ENCODE measurements at regions not wholly inside any gene's neighbourhood (a gene's known extent, or its start where the extent isn't known, plus 50 kb on each side); places are given as distances from the start of the nearest gene placed in this dataset.

GRCh38 chr2:155176345-155176744 is 477.9 kb downstream of the KCNJ3 start:
- H4K91ac ChIP-seq (ENCODE audit: low read length) = no peak overlapping the region
- H4K8ac ChIP-seq (ENCODE audit: low read length) = no peak overlapping the region
- no peak overlapping the region for H3K4me3 ChIP-seq (ENCODE audit: insufficient read depth in 1 of 2, low read depth in 1 of 2, low read length in 2 of 2)
- no peak overlapping the region for H2BK120ac ChIP-seq (ENCODE audit: low read depth, low read length)
- no peaks in the 10 kb centered on the region for H3K4me1 ChIP-seq (ENCODE audit: control insufficient read depth, insufficient read depth, low read depth, low read length)
- no peak overlapping the region for H2BK15ac ChIP-seq (ENCODE audit: low read depth, poor library complexity, severe bottlenecking)
- H3K9ac ChIP-seq (ENCODE audit: low read length) = no peak overlapping the region
- no peaks in the 10 kb centered on the region for H3K9me3 ChIP-seq (ENCODE audit: control insufficient read depth, low read length)
- no peak overlapping the region for H3K4ac ChIP-seq (ENCODE audit: low read depth in 1 of 2, low read length in 2 of 2)
- H3K14ac ChIP-seq (ENCODE audit: low read length in 2 of 2) = no peak overlapping the region
- H3K18ac ChIP-seq (ENCODE audit: low read depth in 1 of 2, low read length in 2 of 2) = no peak overlapping the region
- H3K23ac ChIP-seq (ENCODE audit: low read length in 2 of 2) = no peak overlapping the region
- H2BK5ac ChIP-seq (ENCODE audit: low read depth, low read length, poor library complexity, severe bottlenecking) = no peak overlapping the region
- H3K27ac ChIP-seq (ENCODE audit: low read length, poor library complexity, severe bottlenecking) = no peak overlapping the region
- H2AK5ac ChIP-seq (ENCODE audit: low read length, severe bottlenecking) = no peak overlapping the region
- no peak overlapping the region for H2BK12ac ChIP-seq (ENCODE audit: low read length in 2 of 2)
- H2AFZ ChIP-seq (ENCODE audit: low read depth, low read length) = no peak overlapping the region
- H3K27me3 ChIP-seq (ENCODE audit: control insufficient read depth in 1 of 2, insufficient read depth in 1 of 2, low read length in 2 of 2) = no peaks in the 10 kb centered on the region
- no peak for DNase-seq
- no peaks in the 10 kb centered on the region for H3K79me1 ChIP-seq (replicated peaks; ENCODE audit: low read length, poor library complexity, severe bottlenecking)
- no peaks in the 10 kb centered on the region for H3K36me3 ChIP-seq (ENCODE audit: control insufficient read depth in 1 of 2, insufficient read depth in 2 of 2, low read depth in 1 of 2, low read length in 2 of 2)
- WGBS = 94% methylated on average over 1 of the region's 1 CpG
- H3K4me2 ChIP-seq (ENCODE audit: low read length, poor library complexity, severe bottlenecking) = no peak overlapping the region

GRCh38 chr2:155169317-155169716 is 470.8 kb downstream of the KCNJ3 start:
- Histone ChIP-seq H2BK5ac (ENCODE audit: low read depth, low read length, poor library complexity, severe bottlenecking) (no peak overlapping the region), H3K27ac (ENCODE audit: low read length, poor library complexity, severe bottlenecking) (no peak overlapping the region), H2BK120ac (ENCODE audit: low read depth, low read length) (no peak overlapping the region), H2AFZ (ENCODE audit: low read depth, low read length) (no peak overlapping the region), H4K8ac (ENCODE audit: low read length) (no peak overlapping the region), H3K4ac (ENCODE audit: low read depth in 1 of 2, low read length in 2 of 2) (no peak overlapping the region), H2BK12ac (ENCODE audit: low read length in 2 of 2) (no peak overlapping the region), H3K14ac (ENCODE audit: low read length in 2 of 2) (no peak overlapping the region), H3K4me1 (ENCODE audit: control insufficient read depth, insufficient read depth, low read depth, low read length) (no peaks in the 10 kb centered on the region), H2BK15ac (ENCODE audit: low read depth, poor library complexity, severe bottlenecking) (no peak overlapping the region), H3K4me2 (ENCODE audit: low read length, poor library complexity, severe bottlenecking) (no peak overlapping the region), H3K23ac (ENCODE audit: low read length in 2 of 2) (no peak overlapping the region), H4K91ac (ENCODE audit: low read length) (no peak overlapping the region), H3K36me3 (ENCODE audit: control insufficient read depth in 1 of 2, insufficient read depth in 2 of 2, low read depth in 1 of 2, low read length in 2 of 2) (no peaks in the 10 kb centered on the region), H3K9ac (ENCODE audit: low read length) (no peak overlapping the region), H3K4me3 (ENCODE audit: insufficient read depth in 1 of 2, low read depth in 1 of 2, low read length in 2 of 2) (no peak overlapping the region), H2AK5ac (ENCODE audit: low read length, severe bottlenecking) (no peak overlapping the region), H3K79me1 (replicated peaks; ENCODE audit: low read length, poor library complexity, severe bottlenecking) (no peaks in the 10 kb centered on the region), H3K27me3 (ENCODE audit: control insufficient read depth in 1 of 2, insufficient read depth in 1 of 2, low read length in 2 of 2) (no peaks in the 10 kb centered on the region), H3K9me3 (ENCODE audit: control insufficient read depth, low read length) (no peaks in the 10 kb centered on the region), H3K18ac (ENCODE audit: low read depth in 1 of 2, low read length in 2 of 2) (no peak overlapping the region)
- 80% methylated on average over 1 of the region's 5 CpGs for WGBS
- no peak for DNase-seq

GRCh38 chr2:155162494-155162893 is 464.0 kb downstream of the KCNJ3 start:
- Histone ChIP-seq H3K4me2 (ENCODE audit: low read length, poor library complexity, severe bottlenecking) (no peak overlapping the region), H3K79me1 (replicated peaks; ENCODE audit: low read length, poor library complexity, severe bottlenecking) (no peaks in the 10 kb centered on the region), H3K9me3 (ENCODE audit: control insufficient read depth, low read length) (no peaks in the 10 kb centered on the region), H3K27ac (ENCODE audit: low read length, poor library complexity, severe bottlenecking) (no peak overlapping the region), H2AFZ (ENCODE audit: low read depth, low read length) (no peak overlapping the region), H3K27me3 (ENCODE audit: control insufficient read depth in 1 of 2, insufficient read depth in 1 of 2, low read length in 2 of 2) (no peaks in the 10 kb centered on the region), H3K9ac (ENCODE audit: low read length) (no peak overlapping the region), H3K4ac (ENCODE audit: low read depth in 1 of 2, low read length in 2 of 2) (no peak overlapping the region), H4K8ac (ENCODE audit: low read length) (no peak overlapping the region), H3K23ac (ENCODE audit: low read length in 2 of 2) (no peak overlapping the region), H2BK15ac (ENCODE audit: low read depth, poor library complexity, severe bottlenecking) (no peak overlapping the region), H3K36me3 (ENCODE audit: control insufficient read depth in 1 of 2, insufficient read depth in 2 of 2, low read depth in 1 of 2, low read length in 2 of 2) (no peaks in the 10 kb centered on the region), H3K4me1 (ENCODE audit: control insufficient read depth, insufficient read depth, low read depth, low read length) (no peaks in the 10 kb centered on the region), H2BK5ac (ENCODE audit: low read depth, low read length, poor library complexity, severe bottlenecking) (no peak overlapping the region), H3K18ac (ENCODE audit: low read depth in 1 of 2, low read length in 2 of 2) (no peak overlapping the region), H2BK12ac (ENCODE audit: low read length in 2 of 2) (no peak overlapping the region), H4K91ac (ENCODE audit: low read length) (no peak overlapping the region), H3K14ac (ENCODE audit: low read length in 2 of 2) (no peak overlapping the region), H3K4me3 (ENCODE audit: insufficient read depth in 1 of 2, low read depth in 1 of 2, low read length in 2 of 2) (no peak overlapping the region), H2AK5ac (ENCODE audit: low read length, severe bottlenecking) (no peak overlapping the region), H2BK120ac (ENCODE audit: low read depth, low read length) (no peak overlapping the region)
- no CpG with 5 or more reads among the region's 1 CpG for WGBS
- no peak for DNase-seq

GRCh38 chr2:155161314-155161713 is 462.8 kb downstream of the KCNJ3 start:
- Histone ChIP-seq H3K36me3 (ENCODE audit: control insufficient read depth in 1 of 2, insufficient read depth in 2 of 2, low read depth in 1 of 2, low read length in 2 of 2) (no peaks in the 10 kb centered on the region), H2BK12ac (ENCODE audit: low read length in 2 of 2) (no peak overlapping the region), H3K9ac (ENCODE audit: low read length) (no peak overlapping the region), H3K4me2 (ENCODE audit: low read length, poor library complexity, severe bottlenecking) (no peak overlapping the region), H3K14ac (ENCODE audit: low read length in 2 of 2) (no peak overlapping the region), H3K18ac (ENCODE audit: low read depth in 1 of 2, low read length in 2 of 2) (no peak overlapping the region), H2AK5ac (ENCODE audit: low read length, severe bottlenecking) (no peak overlapping the region), H4K8ac (ENCODE audit: low read length) (no peak overlapping the region), H2AFZ (ENCODE audit: low read depth, low read length) (no peak overlapping the region), H2BK15ac (ENCODE audit: low read depth, poor library complexity, severe bottlenecking) (no peak overlapping the region), H3K23ac (ENCODE audit: low read length in 2 of 2) (no peak overlapping the region), H3K4ac (ENCODE audit: low read depth in 1 of 2, low read length in 2 of 2) (no peak overlapping the region), H4K91ac (ENCODE audit: low read length) (no peak overlapping the region), H3K4me3 (ENCODE audit: insufficient read depth in 1 of 2, low read depth in 1 of 2, low read length in 2 of 2) (no peak overlapping the region), H3K9me3 (ENCODE audit: control insufficient read depth, low read length) (no peaks in the 10 kb centered on the region), H3K4me1 (ENCODE audit: control insufficient read depth, insufficient read depth, low read depth, low read length) (no peaks in the 10 kb centered on the region), H2BK120ac (ENCODE audit: low read depth, low read length) (no peak overlapping the region), H3K27me3 (ENCODE audit: control insufficient read depth in 1 of 2, insufficient read depth in 1 of 2, low read length in 2 of 2) (no peaks in the 10 kb centered on the region), H2BK5ac (ENCODE audit: low read depth, low read length, poor library complexity, severe bottlenecking) (no peak overlapping the region), H3K79me1 (replicated peaks; ENCODE audit: low read length, poor library complexity, severe bottlenecking) (no peaks in the 10 kb centered on the region), H3K27ac (ENCODE audit: low read length, poor library complexity, severe bottlenecking) (no peak overlapping the region)
- no peak for DNase-seq
